Gastroesophageal sphincter (tissue), 3 donors: ENCODE measurements at regions not wholly inside any gene's neighbourhood (a gene's known extent, or its start where the extent isn't known, plus 50 kb on each side); places are given as distances from the start of the nearest gene placed in this dataset.

Source experiments
- CTCF ChIP-seq, 4 experiments: fragments of 200-600 bp in 2 of 4; fragments of 450-650 bp in 2 of 4; sonication (generic) in 1 of 4; IDR thresholded peaks; one replicate each; pipeline ENCODE4 v1.5.1; 2017 to 2019; ENCODE audit warnings: antibody characterized with exemption in 4 of 4, mild to moderate bottlenecking in 2 of 4, moderate library complexity in 2 of 4
- POLR2A ChIP-seq, 2 donors: fragments of 450-650 bp; IDR thresholded peaks; one replicate each; pipeline ENCODE4 v1.6.1; 2017; ENCODE audit warnings: antibody characterized with exemption in 2 of 2, mild to moderate bottlenecking in 2 of 2, moderate library complexity in 1 of 2

- TF ChIP-seq CTCF (IDR thresholded peaks at IDR 0.05) = no peak
- TF ChIP-seq POLR2A (IDR thresholded peaks at IDR 0.05) = no peak
Observed at GRCh38 chr12:84085046-84085445, 827.6 kb downstream of the SLC6A15 start.
